Ovary (tissue), 3 donors: ENCODE measurements at regions not wholly inside any gene's neighbourhood (a gene's known extent, or its start where the extent isn't known, plus 50 kb on each side); places are given as distances from the start of the nearest gene placed in this dataset.

Source experiments
- EP300 ChIP-seq: sonication (generic); formaldehyde crosslinking; IDR thresholded peaks from one replicate; pipeline ENCODE4 v1.6.1; 2017; ENCODE audit warnings: antibody characterized with exemption
- POLR2A ChIP-seq: fragments of 450-650 bp; IDR thresholded peaks from one replicate; pipeline ENCODE4 v1.6.1; 2017; ENCODE audit warnings: antibody characterized with exemption, mild to moderate bottlenecking, moderate library complexity
- TF ChIP-seq, protein P1 (sequence below), 3 donors: fragments of 450-650 bp in 2 of 3; fragments of 200-600 bp in 1 of 3; IDR thresholded peaks; one replicate each; pipeline versions ENCODE4 v1.5.1 to v1.8.0; 2016 to 2022; ENCODE audit warnings: antibody characterized with exemption in 3 of 3, mild to moderate bottlenecking in 1 of 3
- donor health status: DM: no; HTN: no; CAD: no.

- TF ChIP-seq EP300 (no peak), POLR2A (no peak)
- TF ChIP-seq, protein P1, sequence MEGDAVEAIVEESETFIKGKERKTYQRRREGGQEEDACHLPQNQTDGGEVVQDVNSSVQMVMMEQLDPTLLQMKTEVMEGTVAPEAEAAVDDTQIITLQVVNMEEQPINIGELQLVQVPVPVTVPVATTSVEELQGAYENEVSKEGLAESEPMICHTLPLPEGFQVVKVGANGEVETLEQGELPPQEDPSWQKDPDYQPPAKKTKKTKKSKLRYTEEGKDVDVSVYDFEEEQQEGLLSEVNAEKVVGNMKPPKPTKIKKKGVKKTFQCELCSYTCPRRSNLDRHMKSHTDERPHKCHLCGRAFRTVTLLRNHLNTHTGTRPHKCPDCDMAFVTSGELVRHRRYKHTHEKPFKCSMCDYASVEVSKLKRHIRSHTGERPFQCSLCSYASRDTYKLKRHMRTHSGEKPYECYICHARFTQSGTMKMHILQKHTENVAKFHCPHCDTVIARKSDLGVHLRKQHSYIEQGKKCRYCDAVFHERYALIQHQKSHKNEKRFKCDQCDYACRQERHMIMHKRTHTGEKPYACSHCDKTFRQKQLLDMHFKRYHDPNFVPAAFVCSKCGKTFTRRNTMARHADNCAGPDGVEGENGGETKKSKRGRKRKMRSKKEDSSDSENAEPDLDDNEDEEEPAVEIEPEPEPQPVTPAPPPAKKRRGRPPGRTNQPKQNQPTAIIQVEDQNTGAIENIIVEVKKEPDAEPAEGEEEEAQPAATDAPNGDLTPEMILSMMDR (IDR thresholded peaks at IDR 0.05): no peak
Observed at GRCh38 chr12:20125276-20125798, 243.0 kb upstream of the PDE3A start.
